OCI-LY7 (cell line): ENCODE measurements at regions not wholly inside any gene's neighbourhood (a gene's known extent, or its start where the extent isn't known, plus 50 kb on each side); places are given as distances from the start of the nearest gene placed in this dataset.

Source experiments
- BruUV-seq: library from RNA; stranded (reverse); fragments of 400-500 nt; replicated peaks from 2 replicates; lab custom pipeline; 2021; lab: Mats Ljungman, UMichigan
- CTCF ChIA-PET: fragments of 300-600 bp; sonication (Branson Sonifier 250); formaldehyde crosslinking; loops from one replicate; lab custom pipeline; 2022; ENCODE audit warnings: antibody characterized with exemption; ENCODE audit not compliant: unreplicated experiment; lab: Charles Lee
- POLR2A ChIA-PET: fragments of 300-600 bp; sonication (Branson Sonifier 250); formaldehyde crosslinking; loops from one replicate; lab custom pipeline; 2022; ENCODE audit warnings: antibody characterized with exemption; lab: Charles Lee
- DNase-seq: peaks from one replicate; pipeline ENCODE4 v3.0.0-alpha.2; 2015; ENCODE audit warnings: low spot score
- H2AFZ ChIP-seq: fragments of 200-600 bp; sonication (generic), shearing (Covaris generic); 2 replicates; pipeline ENCODE4 v1.6.1; 2014; ENCODE audit warnings: mild to moderate bottlenecking, antibody characterized with exemption, low read length, moderate library complexity
- H3K27ac ChIP-seq: fragments of 200-600 bp; sonication (generic); 2 replicates; pipeline ENCODE4 v1.5.1; 2014; ENCODE audit warnings: mixed run types, low read depth, mild to moderate bottlenecking, moderate library complexity, low read length, inconsistent platforms; ENCODE audit not compliant: poor library complexity, severe bottlenecking
- H3K36me3 ChIP-seq: fragments of 200-600 bp; sonication (generic); 2 replicates; pipeline ENCODE4 v1.6.1; 2014; ENCODE audit warnings: mild to moderate bottlenecking, antibody characterized with exemption, low read length, moderate library complexity, mixed read lengths; ENCODE audit not compliant: insufficient read depth
- H3K4me1 ChIP-seq: fragments of 200-600 bp; sonication (generic); 2 replicates; pipeline ENCODE4 v1.5.1; 2014; ENCODE audit warnings: mild to moderate bottlenecking, low read length; ENCODE audit not compliant: insufficient read depth, poor library complexity, severe bottlenecking
- H3K4me2 ChIP-seq: fragments of 200-600 bp; sonication (generic); 2 replicates; pipeline ENCODE4 v1.6.1; 2014; ENCODE audit warnings: mild to moderate bottlenecking, low read length
- H3K4me3 ChIP-seq: fragments of 200-600 bp; sonication (generic); 2 replicates; pipeline ENCODE4 v1.5.1; 2014; ENCODE audit warnings: mild to moderate bottlenecking, low read depth, low read length; ENCODE audit not compliant: poor library complexity, severe bottlenecking
- H3K79me2 ChIP-seq: fragments of 200-600 bp; sonication (generic); 2 replicates; pipeline ENCODE4 v1.6.1; 2016; ENCODE audit warnings: low read depth, mild to moderate bottlenecking, low read length, moderate library complexity, mixed read lengths; ENCODE audit not compliant: insufficient read depth
- H3K9me2 ChIP-seq: fragments of 200-600 bp; sonication (generic); 2 replicates; pipeline ENCODE4 v1.6.1; 2016; ENCODE audit warnings: mild to moderate bottlenecking, low read length, mixed read lengths; ENCODE audit not compliant: insufficient read depth
- H3K9me3 ChIP-seq: fragments of 200-600 bp; sonication (generic); 2 replicates; pipeline ENCODE4 v1.6.1; 2014; ENCODE audit warnings: mild to moderate bottlenecking, mixed run types, low read length, mixed read lengths
- H4K20me1 ChIP-seq: fragments of 200-600 bp; sonication (generic); 2 replicates; pipeline ENCODE4 v1.6.1; 2014; ENCODE audit warnings: mild to moderate bottlenecking, antibody characterized with exemption, low read length, moderate library complexity, mixed read lengths; ENCODE audit not compliant: insufficient read depth
- EZH2phosphoT487 ChIP-seq: fragments of 200-600 bp; sonication (generic); IDR thresholded peaks from 2 replicates; pipeline ENCODE4 v1.6.1; 2018; ENCODE audit warnings: low read depth, borderline replicate concordance, mild to moderate bottlenecking, mixed run types, antibody characterized with exemption, low read length, moderate library complexity, mixed read lengths
- intact Hi-C: fragments of 100-400 bp; cut with micrococcal nuclease; formaldehyde crosslinking; loops from one replicate; pipeline ENCODE4 v1.10.0; 2022; ENCODE audit not compliant: unreplicated experiment
- TF ChIP-seq, protein P1 (sequence below): fragments of 200-600 bp; sonication (generic); conservative IDR thresholded peaks from 2 replicates; pipeline ENCODE4 v1.5.1; 2014; ENCODE audit warnings: mild to moderate bottlenecking, antibody characterized with exemption, low read length, moderate library complexity, mixed read lengths

DNA sequence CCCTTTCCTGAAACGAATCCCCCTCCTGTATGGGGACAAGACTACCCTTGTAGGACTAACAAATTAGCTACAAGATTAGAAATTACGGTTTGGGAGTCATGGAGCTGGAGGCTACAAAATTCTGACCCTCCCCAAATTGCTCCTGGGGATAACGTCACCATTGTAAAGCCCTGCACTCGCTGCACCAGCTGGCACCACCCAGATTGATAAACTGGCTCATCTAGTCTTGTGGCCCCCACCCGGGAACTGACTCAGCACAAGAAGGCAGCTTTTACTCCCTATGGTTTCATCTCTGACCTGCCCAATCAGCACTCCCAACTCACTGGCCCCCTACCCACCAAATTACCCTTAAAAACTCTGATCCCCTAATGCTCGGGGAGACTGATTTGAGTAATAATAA, 150.6 kb upstream of the TSC22D1 start:
- CTCF ChIA-PET = no interaction called here
- H3K9me2 ChIP-seq = no peaks in the 10 kb centered on the region
- no peak overlapping the region for H3K27ac ChIP-seq
- H3K4me3 ChIP-seq = no peak overlapping the region
- intact Hi-C loops = no loop called here
- no peak overlapping the region for H2AFZ ChIP-seq
- TF ChIP-seq, protein P1, sequence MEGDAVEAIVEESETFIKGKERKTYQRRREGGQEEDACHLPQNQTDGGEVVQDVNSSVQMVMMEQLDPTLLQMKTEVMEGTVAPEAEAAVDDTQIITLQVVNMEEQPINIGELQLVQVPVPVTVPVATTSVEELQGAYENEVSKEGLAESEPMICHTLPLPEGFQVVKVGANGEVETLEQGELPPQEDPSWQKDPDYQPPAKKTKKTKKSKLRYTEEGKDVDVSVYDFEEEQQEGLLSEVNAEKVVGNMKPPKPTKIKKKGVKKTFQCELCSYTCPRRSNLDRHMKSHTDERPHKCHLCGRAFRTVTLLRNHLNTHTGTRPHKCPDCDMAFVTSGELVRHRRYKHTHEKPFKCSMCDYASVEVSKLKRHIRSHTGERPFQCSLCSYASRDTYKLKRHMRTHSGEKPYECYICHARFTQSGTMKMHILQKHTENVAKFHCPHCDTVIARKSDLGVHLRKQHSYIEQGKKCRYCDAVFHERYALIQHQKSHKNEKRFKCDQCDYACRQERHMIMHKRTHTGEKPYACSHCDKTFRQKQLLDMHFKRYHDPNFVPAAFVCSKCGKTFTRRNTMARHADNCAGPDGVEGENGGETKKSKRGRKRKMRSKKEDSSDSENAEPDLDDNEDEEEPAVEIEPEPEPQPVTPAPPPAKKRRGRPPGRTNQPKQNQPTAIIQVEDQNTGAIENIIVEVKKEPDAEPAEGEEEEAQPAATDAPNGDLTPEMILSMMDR = no peak
- no peak for TF ChIP-seq EZH2phosphoT487
- POLR2A ChIA-PET = interaction anchor here (1.6 kb wide), 1 partner anchor 12 kb away, joined by 4 read pairs; no protein-coding TSS in a partner anchor
- no peaks in the 10 kb centered on the region for H4K20me1 ChIP-seq
- H3K4me1 ChIP-seq = no peaks in the 10 kb centered on the region
- DNase-seq = no peak
- H3K4me2 ChIP-seq = no peak overlapping the region
- no peaks in the 10 kb centered on the region for H3K79me2 ChIP-seq
- no TSS peak for BruUV-seq
- no peaks in the 10 kb centered on the region for H3K36me3 ChIP-seq
- H3K9me3 ChIP-seq = no peaks in the 10 kb centered on the region

DNA sequence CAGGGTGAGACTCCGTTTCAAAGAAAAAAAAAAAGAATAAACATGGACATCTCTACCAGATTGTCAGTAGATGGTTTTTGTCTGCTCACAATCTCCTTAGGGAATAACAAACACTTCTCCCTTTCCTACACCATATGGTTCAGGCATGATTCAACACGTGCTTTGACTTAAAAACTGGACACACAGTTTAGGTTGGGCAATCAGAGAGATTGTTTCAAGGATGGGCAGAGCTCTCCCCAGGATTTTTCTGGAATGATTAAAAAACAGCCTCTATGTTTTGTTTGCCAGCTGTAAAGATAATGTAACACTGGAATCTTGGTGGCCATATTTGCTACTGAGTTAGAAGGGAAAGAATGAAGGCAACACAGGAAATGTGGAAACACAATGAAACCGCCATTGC, 150.1 kb upstream of the TSC22D1 start:
- Histone ChIP-seq H3K36me3 (no peaks in the 10 kb centered on the region), H3K9me3 (no peaks in the 10 kb centered on the region), H3K4me3 (no peak overlapping the region), H3K4me2 (no peak overlapping the region), H3K4me1 (no peaks in the 10 kb centered on the region), H2AFZ (no peak overlapping the region), H4K20me1 (no peaks in the 10 kb centered on the region), H3K79me2 (no peaks in the 10 kb centered on the region), H3K27ac (no peak overlapping the region), H3K9me2 (no peaks in the 10 kb centered on the region)
- intact Hi-C loops = no loop called here
- no peak for DNase-seq
- POLR2A ChIA-PET = interaction anchor here (0.7 to 1.6 kb wide), 2 partner anchors 11 to 212 kb away, joined by 3 to 4 read pairs; no protein-coding TSS in a partner anchor
- CTCF ChIA-PET = no interaction called here
- BruUV-seq = no TSS peak
- TF ChIP-seq, protein P1 = no peak
- TF ChIP-seq EZH2phosphoT487 = no peak

- Histone ChIP-seq H3K9me2 (no peaks in the 10 kb centered on the region), H3K27ac (no peak overlapping the region), H3K4me3 (no peak overlapping the region), H3K79me2 (no peaks in the 10 kb centered on the region), H3K36me3 (no peaks in the 10 kb centered on the region), H3K4me1 (no peaks in the 10 kb centered on the region), H4K20me1 (no peaks in the 10 kb centered on the region), H3K4me2 (no peak overlapping the region), H2AFZ (no peak overlapping the region), H3K9me3 (no peaks in the 10 kb centered on the region)
- no TSS peak for BruUV-seq
- intact Hi-C loops = no loop called here
- TF ChIP-seq EZH2phosphoT487 = no peak
- TF ChIP-seq, protein P1 = no peak
- ChIA-PET POLR2A (no interaction called here), CTCF (no interaction called here)
- DNase-seq = no peak
Measured at GRCh38 chr13:44719857-44720671, 143.9 kb upstream of the TSC22D1 start.
